ENCODE measurements at regions not wholly inside any gene's neighbourhood (a gene's known extent, or its start where the extent isn't known, plus 50 kb on each side); places are given as distances from the start of the nearest gene placed in this dataset.

DNA sequence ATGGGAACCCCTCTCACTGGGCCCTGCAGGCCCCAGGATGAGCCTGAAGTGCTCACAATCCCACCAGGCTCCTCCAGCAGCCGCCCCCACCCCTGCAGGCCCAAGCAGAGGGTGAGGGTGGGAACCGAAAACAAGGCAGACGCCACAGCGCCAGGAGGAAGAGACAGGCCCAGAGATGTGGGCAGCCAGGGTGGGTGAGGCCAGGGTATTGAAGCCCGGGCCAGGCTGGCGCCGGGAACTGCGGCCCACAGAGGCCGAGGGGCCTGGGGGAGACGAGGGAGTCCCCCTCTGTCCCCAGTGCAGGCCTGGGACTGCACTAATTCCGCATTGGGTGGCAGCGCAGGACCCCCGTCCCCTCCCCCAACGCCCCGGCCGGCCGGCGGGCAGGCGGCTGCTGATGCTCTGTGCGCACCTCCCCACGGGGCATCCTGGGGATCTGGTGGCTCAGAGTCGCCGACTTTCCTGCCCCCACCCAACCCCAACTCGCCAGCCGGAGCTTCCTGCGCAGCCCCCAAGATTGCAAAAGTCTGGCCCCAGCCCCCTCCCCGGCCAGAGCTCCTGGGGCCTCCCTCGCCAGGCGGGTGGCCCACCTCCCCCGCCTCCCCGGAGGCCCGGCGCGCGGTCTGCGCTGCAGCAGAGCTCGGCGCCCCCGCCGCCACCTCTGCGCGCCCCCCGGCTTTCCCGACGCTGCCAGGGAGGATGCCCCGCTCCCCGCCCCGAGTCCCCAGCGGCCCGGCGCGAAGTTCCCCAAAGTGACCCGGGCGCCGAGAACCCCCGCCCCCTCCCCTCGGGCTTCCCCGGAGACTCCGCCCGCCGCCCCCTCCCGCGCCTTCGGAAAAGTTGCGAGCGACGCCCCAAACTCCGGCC is 107.8 kb downstream of the ENGASE start:
- TF ChIP-seq, protein P1, sequence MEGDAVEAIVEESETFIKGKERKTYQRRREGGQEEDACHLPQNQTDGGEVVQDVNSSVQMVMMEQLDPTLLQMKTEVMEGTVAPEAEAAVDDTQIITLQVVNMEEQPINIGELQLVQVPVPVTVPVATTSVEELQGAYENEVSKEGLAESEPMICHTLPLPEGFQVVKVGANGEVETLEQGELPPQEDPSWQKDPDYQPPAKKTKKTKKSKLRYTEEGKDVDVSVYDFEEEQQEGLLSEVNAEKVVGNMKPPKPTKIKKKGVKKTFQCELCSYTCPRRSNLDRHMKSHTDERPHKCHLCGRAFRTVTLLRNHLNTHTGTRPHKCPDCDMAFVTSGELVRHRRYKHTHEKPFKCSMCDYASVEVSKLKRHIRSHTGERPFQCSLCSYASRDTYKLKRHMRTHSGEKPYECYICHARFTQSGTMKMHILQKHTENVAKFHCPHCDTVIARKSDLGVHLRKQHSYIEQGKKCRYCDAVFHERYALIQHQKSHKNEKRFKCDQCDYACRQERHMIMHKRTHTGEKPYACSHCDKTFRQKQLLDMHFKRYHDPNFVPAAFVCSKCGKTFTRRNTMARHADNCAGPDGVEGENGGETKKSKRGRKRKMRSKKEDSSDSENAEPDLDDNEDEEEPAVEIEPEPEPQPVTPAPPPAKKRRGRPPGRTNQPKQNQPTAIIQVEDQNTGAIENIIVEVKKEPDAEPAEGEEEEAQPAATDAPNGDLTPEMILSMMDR (IDR thresholded peaks at IDR 0.05) = no peak
- TF ChIP-seq POLR2A (IDR thresholded peaks at IDR 0.05) = no peak

All from uterus (tissue), 2 donors.